IMR-90 (cell line): ENCODE measurements at regions not wholly inside any gene's neighbourhood (a gene's known extent, or its start where the extent isn't known, plus 50 kb on each side); places are given as distances from the start of the nearest gene placed in this dataset.

Experiments
- BHLHE40 ChIP-seq: fragments of 150-350 bp; IDR thresholded peaks from 2 replicates; pipeline ENCODE4 v1.6.1; 2016; ENCODE audit warnings: mild to moderate bottlenecking, low read depth, low read length
- MXI1 ChIP-seq: IDR thresholded peaks from 2 replicates; pipeline ENCODE4 v1.6.1; 2012; ENCODE audit warnings: low read depth, mild to moderate bottlenecking, low read length, moderate library complexity, borderline replicate concordance
- POLR2A ChIP-seq: IDR thresholded peaks from 2 replicates; pipeline ENCODE4 v1.6.1; 2012; ENCODE audit warnings: mild to moderate bottlenecking, low read depth, low read length
- RCOR1 ChIP-seq: IDR thresholded peaks from 2 replicates; pipeline ENCODE4 v1.6.1; 2012; ENCODE audit warnings: mild to moderate bottlenecking, low read length, improper control_type of control experiment; ENCODE audit not compliant: insufficient replicate concordance
- RFX5 ChIP-seq: IDR thresholded peaks from 2 replicates; pipeline ENCODE4 v1.8.0; 2012; ENCODE audit warnings: low read depth, mild to moderate bottlenecking, low read length, moderate library complexity
- TF ChIP-seq, protein P1 (sequence below): conservative IDR thresholded peaks from 2 replicates; pipeline ENCODE4 v1.5.1; 2012; ENCODE audit warnings: mild to moderate bottlenecking, low read depth, low read length, improper control_type of control experiment
- TF ChIP-seq, protein P2 (sequence below): fragments of 150-350 bp; IDR thresholded peaks from 2 replicates; pipeline ENCODE4 v1.6.1; 2017; ENCODE audit warnings: mild to moderate bottlenecking, antibody characterized with exemption, low read length, low read depth

DNA sequence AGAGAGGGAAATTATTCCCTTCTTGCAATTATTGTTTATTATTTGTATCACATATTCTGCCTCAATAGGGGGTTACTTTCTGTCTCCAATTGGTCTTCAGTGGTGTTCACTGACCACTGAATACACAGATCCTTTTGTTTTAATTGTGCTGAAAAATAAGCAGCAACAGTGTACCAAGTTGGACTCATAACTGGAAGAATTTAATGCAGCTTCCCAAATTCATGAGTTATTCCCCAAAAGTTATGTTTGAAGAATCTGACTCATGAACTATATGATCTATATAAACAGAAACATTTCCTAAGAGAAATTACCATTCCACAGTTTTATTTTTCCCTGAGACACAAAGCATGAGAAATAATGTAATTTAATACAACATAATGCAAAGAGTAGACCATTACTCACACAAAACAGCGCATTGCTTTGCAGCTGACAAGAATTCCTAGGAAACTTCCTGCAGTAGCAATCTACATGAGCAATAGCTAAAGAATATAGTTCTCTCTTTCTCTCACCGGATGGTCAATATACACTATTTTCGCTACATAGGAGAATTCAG is 479.2 kb downstream of the HTR7 start:
- TF ChIP-seq, protein P1, sequence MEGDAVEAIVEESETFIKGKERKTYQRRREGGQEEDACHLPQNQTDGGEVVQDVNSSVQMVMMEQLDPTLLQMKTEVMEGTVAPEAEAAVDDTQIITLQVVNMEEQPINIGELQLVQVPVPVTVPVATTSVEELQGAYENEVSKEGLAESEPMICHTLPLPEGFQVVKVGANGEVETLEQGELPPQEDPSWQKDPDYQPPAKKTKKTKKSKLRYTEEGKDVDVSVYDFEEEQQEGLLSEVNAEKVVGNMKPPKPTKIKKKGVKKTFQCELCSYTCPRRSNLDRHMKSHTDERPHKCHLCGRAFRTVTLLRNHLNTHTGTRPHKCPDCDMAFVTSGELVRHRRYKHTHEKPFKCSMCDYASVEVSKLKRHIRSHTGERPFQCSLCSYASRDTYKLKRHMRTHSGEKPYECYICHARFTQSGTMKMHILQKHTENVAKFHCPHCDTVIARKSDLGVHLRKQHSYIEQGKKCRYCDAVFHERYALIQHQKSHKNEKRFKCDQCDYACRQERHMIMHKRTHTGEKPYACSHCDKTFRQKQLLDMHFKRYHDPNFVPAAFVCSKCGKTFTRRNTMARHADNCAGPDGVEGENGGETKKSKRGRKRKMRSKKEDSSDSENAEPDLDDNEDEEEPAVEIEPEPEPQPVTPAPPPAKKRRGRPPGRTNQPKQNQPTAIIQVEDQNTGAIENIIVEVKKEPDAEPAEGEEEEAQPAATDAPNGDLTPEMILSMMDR, result no peak
- TF ChIP-seq MXI1, result no peak
- TF ChIP-seq POLR2A, result no peak
- TF ChIP-seq BHLHE40, result no peak
- no peak for TF ChIP-seq RCOR1
- TF ChIP-seq, protein P2, sequence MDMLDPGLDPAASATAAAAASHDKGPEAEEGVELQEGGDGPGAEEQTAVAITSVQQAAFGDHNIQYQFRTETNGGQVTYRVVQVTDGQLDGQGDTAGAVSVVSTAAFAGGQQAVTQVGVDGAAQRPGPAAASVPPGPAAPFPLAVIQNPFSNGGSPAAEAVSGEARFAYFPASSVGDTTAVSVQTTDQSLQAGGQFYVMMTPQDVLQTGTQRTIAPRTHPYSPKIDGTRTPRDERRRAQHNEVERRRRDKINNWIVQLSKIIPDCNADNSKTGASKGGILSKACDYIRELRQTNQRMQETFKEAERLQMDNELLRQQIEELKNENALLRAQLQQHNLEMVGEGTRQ, result no peak
- TF ChIP-seq RFX5, result no peak
